Uterus (tissue), 2 donors: ENCODE measurements at regions not wholly inside any gene's neighbourhood (a gene's known extent, or its start where the extent isn't known, plus 50 kb on each side); places are given as distances from the start of the nearest gene placed in this dataset.

Experiments used
- CTCF ChIP-seq, 4 experiments: fragments of 200-600 bp in 2 of 4; fragments of 450-650 bp in 2 of 4; sonication (generic) in 2 of 4; IDR thresholded peaks; one replicate each; pipeline ENCODE4 v1.5.1; 2016 to 2019; ENCODE audit warnings: antibody characterized with exemption in 4 of 4, mild to moderate bottlenecking in 2 of 4, moderate library complexity in 1 of 4
- POLR2A ChIP-seq, 2 donors: fragments of 450-650 bp; IDR thresholded peaks; one replicate each; pipeline ENCODE4 v1.6.1; 2016; ENCODE audit warnings: antibody characterized with exemption in 2 of 2, mild to moderate bottlenecking in 1 of 2, moderate library complexity in 1 of 2

DNA sequence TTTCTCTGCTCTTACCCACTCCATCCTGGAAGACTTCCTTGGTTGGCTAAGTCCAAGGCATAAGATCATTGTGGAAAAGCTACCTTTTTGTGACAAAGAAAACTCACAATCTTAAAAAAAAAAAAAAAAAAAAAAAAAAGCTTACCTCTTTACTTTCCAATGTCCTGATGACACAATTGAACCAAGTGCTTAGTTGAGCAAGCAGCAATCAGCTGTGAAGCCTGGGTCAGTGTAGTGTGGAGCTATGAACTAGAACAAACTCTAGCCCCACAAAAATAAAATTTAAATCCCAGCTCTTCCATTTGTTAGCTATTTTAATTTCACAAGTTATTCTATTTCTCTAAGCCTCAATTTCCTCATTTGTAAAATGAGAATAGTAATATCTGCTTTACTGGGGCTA lies 647.6 kb downstream of the LMO4 start:
- no peak for TF ChIP-seq CTCF (IDR thresholded peaks at IDR 0.05)
- TF ChIP-seq POLR2A (IDR thresholded peaks at IDR 0.05): no peak
